Smooth muscle cell (in vitro differentiated cells): ENCODE measurements at regions not wholly inside any gene's neighbourhood (a gene's known extent, or its start where the extent isn't known, plus 50 kb on each side); places are given as distances from the start of the nearest gene placed in this dataset.

Experiments
- DNase-seq: peaks from one replicate; lab custom pipeline; 2025; ENCODE audit not compliant: unreplicated experiment; lab: John Stamatoyannopoulos, UW
- H2AFZ ChIP-seq: fragments of 200-600 bp; sonication (generic); 2 replicates; pipeline ENCODE4 v1.6.0; 2016; ENCODE audit warnings: antibody characterized with exemption, low read depth, mild to moderate bottlenecking
- H3F3A ChIP-seq: fragments of 200-600 bp; sonication (generic); 2 replicates; pipeline ENCODE4 v1.6.0; 2017; ENCODE audit warnings: antibody characterized with exemption, low read depth
- H3K27ac ChIP-seq: fragments of 200-600 bp; sonication (generic); 2 replicates; pipeline ENCODE4 v1.5.1; 2016; ENCODE audit warnings: low read depth, mild to moderate bottlenecking
- H3K27me3 ChIP-seq: fragments of 200-600 bp; sonication (generic); 2 replicates; pipeline ENCODE4 v1.6.1; 2016; ENCODE audit warnings: low read depth, mild to moderate bottlenecking
- H3K36me3 ChIP-seq: fragments of 200-600 bp; sonication (generic); 2 replicates; pipeline ENCODE4 v1.5.1; 2016; ENCODE audit warnings: low read depth
- H3K4me1 ChIP-seq: fragments of 200-600 bp; sonication (generic); 2 replicates; pipeline ENCODE4 v1.5.1; 2016; ENCODE audit warnings: low read depth
- H3K4me2 ChIP-seq: fragments of 200-600 bp; sonication (generic); 2 replicates; pipeline ENCODE4 v1.6.0; 2016; ENCODE audit warnings: mild to moderate bottlenecking
- H3K4me3 ChIP-seq: fragments of 200-600 bp; sonication (generic); 2 replicates; pipeline ENCODE4 v1.5.1; 2016; ENCODE audit warnings: mild to moderate bottlenecking
- H3K79me2 ChIP-seq: fragments of 200-600 bp; sonication (generic); 2 replicates; pipeline ENCODE4 v1.6.0; 2016; ENCODE audit warnings: low read depth, mild to moderate bottlenecking
- H3K9ac ChIP-seq: fragments of 200-600 bp; sonication (generic); 2 replicates; pipeline ENCODE4 v1.6.0; 2016; ENCODE audit warnings: low read depth
- H3K9me3 ChIP-seq: fragments of 200-600 bp; sonication (generic); replicated peaks from 2 replicates; pipeline ENCODE4 v1.5.1; 2016; ENCODE audit warnings: low read depth
- H4K20me1 ChIP-seq: fragments of 200-600 bp; sonication (generic); 2 replicates; pipeline ENCODE4 v1.6.0; 2016; ENCODE audit warnings: low read depth
- WGBS: methylation state at CpG from one replicate; pipeline ENCODE4 v1.1.7; 2016; ENCODE audit warnings: low lambda C conversion rate; 5-methylcytosine and 5-hydroxymethylcytosine counted together
- TF ChIP-seq, protein P1 (sequence below): fragments of 200-600 bp; sonication (generic); IDR thresholded peaks from 2 replicates; pipeline ENCODE4 v1.5.1; 2017; ENCODE audit warnings: borderline replicate concordance, mild to moderate bottlenecking, antibody characterized with exemption; ENCODE audit not compliant: insufficient read depth, poor library complexity, severe bottlenecking

DNA sequence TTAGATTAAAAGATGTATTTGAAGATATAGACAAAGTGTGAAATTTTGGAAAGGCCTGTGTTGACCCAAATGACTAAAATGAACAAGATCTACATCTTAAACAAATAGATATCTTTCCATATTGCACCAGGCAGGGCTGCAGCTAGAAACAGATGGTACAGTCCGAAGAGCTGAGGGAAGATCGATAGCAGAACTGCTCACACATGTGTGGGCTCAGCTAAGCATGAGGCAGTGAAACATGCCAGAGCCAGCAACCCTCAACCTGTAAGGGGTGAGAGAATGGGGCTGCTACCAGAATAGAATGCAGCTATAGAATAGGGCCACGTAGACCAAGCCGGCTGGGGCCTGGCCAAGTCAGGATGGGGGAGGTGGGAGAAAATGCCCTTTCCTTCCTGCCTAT is 87.8 kb downstream of the SLC5A7 start:
- no peak for DNase-seq
- Histone ChIP-seq H3K4me3 (no peak overlapping the region), H3K27me3 (no peaks in the 10 kb centered on the region), H3K4me1 (no peaks in the 10 kb centered on the region), H3K36me3 (no peaks in the 10 kb centered on the region), H3F3A (no peaks in the 10 kb centered on the region), H4K20me1 (no peaks in the 10 kb centered on the region), H3K79me2 (no peaks in the 10 kb centered on the region), H3K27ac (no peak overlapping the region), H3K9ac (no peak overlapping the region), H3K4me2 (no peak overlapping the region), H2AFZ (no peak overlapping the region), H3K9me3 (no peaks in the 10 kb centered on the region)
- WGBS, result 91% methylated on average over 4 of the region's 4 CpGs
- TF ChIP-seq, protein P1, sequence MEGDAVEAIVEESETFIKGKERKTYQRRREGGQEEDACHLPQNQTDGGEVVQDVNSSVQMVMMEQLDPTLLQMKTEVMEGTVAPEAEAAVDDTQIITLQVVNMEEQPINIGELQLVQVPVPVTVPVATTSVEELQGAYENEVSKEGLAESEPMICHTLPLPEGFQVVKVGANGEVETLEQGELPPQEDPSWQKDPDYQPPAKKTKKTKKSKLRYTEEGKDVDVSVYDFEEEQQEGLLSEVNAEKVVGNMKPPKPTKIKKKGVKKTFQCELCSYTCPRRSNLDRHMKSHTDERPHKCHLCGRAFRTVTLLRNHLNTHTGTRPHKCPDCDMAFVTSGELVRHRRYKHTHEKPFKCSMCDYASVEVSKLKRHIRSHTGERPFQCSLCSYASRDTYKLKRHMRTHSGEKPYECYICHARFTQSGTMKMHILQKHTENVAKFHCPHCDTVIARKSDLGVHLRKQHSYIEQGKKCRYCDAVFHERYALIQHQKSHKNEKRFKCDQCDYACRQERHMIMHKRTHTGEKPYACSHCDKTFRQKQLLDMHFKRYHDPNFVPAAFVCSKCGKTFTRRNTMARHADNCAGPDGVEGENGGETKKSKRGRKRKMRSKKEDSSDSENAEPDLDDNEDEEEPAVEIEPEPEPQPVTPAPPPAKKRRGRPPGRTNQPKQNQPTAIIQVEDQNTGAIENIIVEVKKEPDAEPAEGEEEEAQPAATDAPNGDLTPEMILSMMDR, result no peak

DNA sequence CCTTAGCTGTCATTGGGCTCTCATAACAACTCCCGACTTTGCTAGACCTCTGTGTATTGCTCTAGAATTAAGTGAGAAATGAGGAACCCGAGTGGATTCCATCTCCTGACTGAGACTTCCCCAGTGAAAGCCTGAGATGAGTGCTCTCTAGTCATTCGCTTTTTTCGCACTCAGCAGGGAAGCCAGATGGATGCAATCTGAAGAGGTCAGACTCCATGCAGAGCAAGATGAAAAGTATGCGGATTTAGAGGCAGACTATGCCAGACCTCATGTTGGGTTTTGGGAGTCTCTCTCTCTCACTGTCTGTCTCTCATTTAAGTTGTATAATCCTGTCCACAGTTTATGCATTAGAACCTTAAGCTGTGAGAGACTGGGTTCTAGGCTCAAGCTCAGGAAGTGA is 88.6 kb downstream of the SLC5A7 start:
- H3K4me3 ChIP-seq, result no peak overlapping the region
- H3K9me3 ChIP-seq, result no peaks in the 10 kb centered on the region
- no peaks in the 10 kb centered on the region for H3F3A ChIP-seq
- 66% methylated on average over 5 of the region's 5 CpGs for WGBS
- H3K4me2 ChIP-seq, result no peak overlapping the region
- no peak overlapping the region for H3K9ac ChIP-seq
- H4K20me1 ChIP-seq, result no peaks in the 10 kb centered on the region
- H3K4me1 ChIP-seq, result no peaks in the 10 kb centered on the region
- H3K27ac ChIP-seq, result no peak overlapping the region
- H3K27me3 ChIP-seq, result no peaks in the 10 kb centered on the region
- no peak overlapping the region for H2AFZ ChIP-seq
- TF ChIP-seq, protein P1, result no peak
- H3K79me2 ChIP-seq, result no peaks in the 10 kb centered on the region
- no peak for DNase-seq
- H3K36me3 ChIP-seq, result no peaks in the 10 kb centered on the region

DNA sequence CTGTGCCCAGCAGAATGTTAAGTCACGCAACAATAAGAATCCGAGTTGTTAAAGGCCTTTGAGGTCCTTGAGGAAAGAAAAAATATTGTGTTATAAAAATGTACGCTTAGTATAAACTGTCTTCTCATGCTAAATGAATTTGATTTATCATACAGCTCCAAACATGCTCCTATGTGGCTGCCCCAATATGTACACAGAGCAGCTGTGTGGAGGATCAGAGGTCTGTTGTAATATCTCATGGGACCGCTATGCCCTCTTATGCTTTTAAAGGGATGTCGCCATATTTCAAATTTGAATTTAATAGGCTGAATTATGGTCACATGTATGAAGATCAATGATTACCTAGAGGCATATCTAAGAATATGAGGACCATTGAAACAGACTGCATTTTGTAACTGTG is 90.2 kb downstream of the SLC5A7 start:
- Histone ChIP-seq H4K20me1 (no peaks in the 10 kb centered on the region), H3K27me3 (no peaks in the 10 kb centered on the region), H3K36me3 (no peaks in the 10 kb centered on the region), H3K4me3 (no peak overlapping the region), H3K9ac (no peak overlapping the region), H3K9me3 (no peaks in the 10 kb centered on the region), H3K4me1 (no peaks in the 10 kb centered on the region), H3K27ac (no peak overlapping the region), H3K4me2 (no peak overlapping the region), H3K79me2 (no peaks in the 10 kb centered on the region), H3F3A (no peaks in the 10 kb centered on the region), H2AFZ (no peak overlapping the region)
- WGBS, result 98% methylated on average over 5 of the region's 5 CpGs
- TF ChIP-seq, protein P1, result no peak
- no peak for DNase-seq

DNA sequence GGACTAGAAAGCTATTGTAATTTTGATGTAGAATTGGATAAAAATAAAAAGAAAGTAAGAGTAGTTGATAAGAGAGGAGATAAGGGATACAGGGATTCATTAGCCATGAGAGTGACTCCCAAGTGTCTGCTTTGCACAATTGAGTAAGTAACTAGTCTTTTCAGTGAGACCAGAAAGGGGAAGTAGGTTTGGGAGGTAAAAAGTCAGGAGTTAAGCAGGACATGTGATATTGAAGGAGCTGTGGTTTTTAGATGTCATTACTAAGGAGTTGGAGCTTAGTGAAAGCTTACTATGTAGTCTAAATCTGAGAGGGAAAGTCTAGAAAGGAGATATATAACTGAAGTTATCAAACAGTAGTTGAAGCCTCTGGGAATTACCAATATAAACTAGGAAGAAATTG is 93.4 kb downstream of the SLC5A7 start:
- H3K36me3 ChIP-seq, result no peaks in the 10 kb centered on the region
- H3K79me2 ChIP-seq, result no peaks in the 10 kb centered on the region

More for the DNA sequence above, 93.4 kb downstream of the SLC5A7 start:
- no peaks in the 10 kb centered on the region for H4K20me1 ChIP-seq
- H3K4me2 ChIP-seq, result no peak overlapping the region
- no peaks in the 10 kb centered on the region for H3K4me1 ChIP-seq
- H3K27me3 ChIP-seq, result no peaks in the 10 kb centered on the region
- H3K27ac ChIP-seq, result no peak overlapping the region
- no peak overlapping the region for H3K9ac ChIP-seq
- no peak overlapping the region for H2AFZ ChIP-seq
- DNase-seq, result no peak
- H3K9me3 ChIP-seq, result no peaks in the 10 kb centered on the region
- H3K4me3 ChIP-seq, result no peak overlapping the region
- TF ChIP-seq, protein P1, result no peak
- H3F3A ChIP-seq, result no peaks in the 10 kb centered on the region
